CD4-positive, alpha-beta T cell treated with Interleukin-21 for 1 hour (primary cell): ENCODE measurements at regions not wholly inside any gene's neighbourhood (a gene's known extent, or its start where the extent isn't known, plus 50 kb on each side); places are given as distances from the start of the nearest gene placed in this dataset.
"Not testable (repeated sequence)": the region's sequence is repeated elsewhere in the genome, so short reads cannot be mapped to it uniquely, and the experiment has no call there.

Source experiments
- DNase-seq: peaks from one replicate; pipeline ENCODE4 v3.0.0-alpha.2; 2020

DNA sequence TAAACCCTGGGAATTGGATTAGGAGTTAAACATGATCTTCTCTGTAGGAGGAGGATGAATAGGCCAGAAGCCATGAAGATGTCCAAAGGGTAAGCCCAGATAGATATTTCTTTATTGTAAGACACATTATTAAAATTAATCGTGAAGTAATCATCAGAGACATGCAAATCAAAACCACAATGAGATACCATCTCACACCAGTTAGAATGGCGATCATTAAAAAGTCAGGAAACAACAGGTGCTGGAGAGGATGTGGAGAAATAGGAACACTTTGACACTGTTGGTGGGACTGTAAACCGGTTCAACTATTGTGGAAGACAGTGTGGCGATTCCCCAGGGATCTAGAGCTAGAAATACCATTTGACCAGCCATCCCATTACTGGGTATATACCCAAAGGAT, 741.2 kb upstream of the ZNF608 start:
- DNase-seq, result not testable (repeated sequence)

DNA sequence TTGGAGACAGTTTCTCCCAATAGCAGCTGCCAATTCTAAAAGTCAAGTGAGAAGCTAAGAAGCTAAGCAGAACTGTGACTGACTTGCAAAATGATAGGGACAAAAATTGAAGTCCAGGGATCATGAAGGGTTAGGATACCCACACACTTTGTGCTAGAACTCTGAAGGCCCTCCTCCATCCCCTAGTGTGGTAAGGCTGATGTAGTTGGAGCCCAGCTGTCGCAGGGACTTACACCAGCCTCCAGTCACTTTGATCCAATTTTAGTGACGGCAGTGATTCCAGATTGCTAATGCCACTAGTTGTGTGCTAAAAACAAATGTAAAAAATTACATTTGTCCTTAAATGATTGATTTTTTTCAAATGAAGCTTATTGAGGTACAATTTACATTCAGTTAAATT, 742.7 kb upstream of the ZNF608 start:
- DNase-seq, result no peak

GRCh38 chr5:125491986-125492492, 745.6 kb upstream of the ZNF608 start:
- no peak for DNase-seq

- no peak for DNase-seq
Measured at GRCh38 chr5:125492977-125493376, 746.5 kb upstream of the ZNF608 start.

DNA sequence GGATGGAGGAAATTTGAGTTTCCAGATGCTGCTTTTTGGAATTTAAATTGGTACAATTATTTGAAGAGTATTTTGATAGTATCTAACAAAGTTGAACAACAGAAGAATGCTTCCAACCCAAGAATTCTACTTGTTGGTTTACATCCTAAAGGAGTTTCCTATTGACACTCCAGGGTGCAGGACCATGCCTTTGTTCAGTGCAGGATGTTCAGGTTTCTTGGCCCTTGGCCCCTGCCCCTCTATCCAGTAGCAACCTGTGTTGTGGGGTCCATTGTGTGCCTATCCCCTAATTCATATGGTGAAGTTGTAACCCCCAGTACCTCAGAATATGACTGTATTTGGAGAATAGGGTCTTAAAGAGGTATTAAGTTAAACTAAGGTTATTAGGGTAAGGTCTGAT, 750.0 kb upstream of the ZNF608 start:
- DNase-seq, result no peak

GRCh38 chr5:125497651-125498050, 751.2 kb upstream of the ZNF608 start:
- no peak for DNase-seq

- no peak for DNase-seq
Measured at GRCh38 chr5:125499636-125500332, 753.3 kb upstream of the ZNF608 start.

- no peak for DNase-seq
Measured at GRCh38 chr5:125501396-125501795, 755.0 kb upstream of the ZNF608 start.

DNA sequence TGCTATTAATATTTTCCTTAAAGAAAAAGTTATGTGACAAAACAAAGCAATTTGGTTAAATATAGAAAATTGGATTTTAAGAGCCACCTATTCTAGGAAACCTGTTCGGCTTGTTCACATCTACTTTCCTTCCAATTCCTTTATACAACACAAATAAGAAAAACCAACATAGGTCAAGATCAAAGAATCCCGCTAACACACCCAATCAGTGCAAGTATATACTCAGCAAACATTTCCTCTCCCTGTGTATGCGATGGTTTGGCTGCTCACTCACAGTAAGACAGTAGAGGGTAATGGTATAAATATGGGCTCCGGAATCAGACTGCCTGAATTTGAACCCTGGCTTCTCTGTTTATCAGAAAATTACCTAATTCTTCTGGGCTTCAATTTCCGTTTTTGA, 757.5 kb upstream of the ZNF608 start:
- DNase-seq, result no peak

DNA sequence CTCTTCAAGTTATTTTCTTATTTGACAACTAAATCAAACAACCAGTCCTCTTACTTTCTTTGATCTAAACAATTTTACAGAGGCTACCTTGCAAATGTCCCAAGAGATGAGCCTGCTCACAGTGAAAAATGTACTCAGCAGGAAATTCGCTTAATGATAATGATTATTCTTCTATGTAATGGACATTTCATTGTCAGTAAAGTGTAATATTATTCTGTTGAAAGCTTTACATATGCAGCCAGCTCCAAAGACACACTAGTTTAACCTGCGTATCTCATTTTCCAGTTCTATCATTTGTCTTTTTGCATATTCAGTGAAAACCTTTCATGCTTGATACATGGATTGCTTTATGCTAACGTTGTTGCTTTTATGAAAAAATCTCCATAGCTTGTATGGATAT, 758.7 kb upstream of the ZNF608 start:
- no peak for DNase-seq

- no peak for DNase-seq
Measured at GRCh38 chr5:125506124-125506523, 759.7 kb upstream of the ZNF608 start.

DNA sequence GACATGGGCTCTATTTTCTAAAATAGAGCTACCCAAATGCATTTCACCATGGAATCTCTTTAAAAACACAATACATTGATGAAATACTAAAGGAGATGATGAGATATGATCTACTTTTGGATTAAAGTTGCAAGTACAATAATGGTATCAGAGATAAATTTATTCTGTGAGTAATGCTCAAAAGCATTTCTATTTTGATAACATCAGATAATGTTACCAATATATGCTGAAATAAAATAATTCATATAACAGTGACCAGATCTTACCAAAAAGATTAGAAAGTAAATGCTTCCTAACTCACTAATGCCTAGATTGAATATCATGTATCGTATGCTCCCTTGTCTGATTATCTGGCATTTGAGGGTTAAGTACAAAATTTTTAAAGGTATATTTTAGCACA, 761.8 kb upstream of the ZNF608 start:
- no peak for DNase-seq

- no peak for DNase-seq
Measured at GRCh38 chr5:125510651-125511050, 764.2 kb upstream of the ZNF608 start.

- no peak for DNase-seq
Measured at GRCh38 chr5:125517973-125518550, 771.6 kb upstream of the ZNF608 start.

GRCh38 chr5:125521289-125521688, 774.9 kb upstream of the ZNF608 start:
- DNase-seq, result no peak

DNA sequence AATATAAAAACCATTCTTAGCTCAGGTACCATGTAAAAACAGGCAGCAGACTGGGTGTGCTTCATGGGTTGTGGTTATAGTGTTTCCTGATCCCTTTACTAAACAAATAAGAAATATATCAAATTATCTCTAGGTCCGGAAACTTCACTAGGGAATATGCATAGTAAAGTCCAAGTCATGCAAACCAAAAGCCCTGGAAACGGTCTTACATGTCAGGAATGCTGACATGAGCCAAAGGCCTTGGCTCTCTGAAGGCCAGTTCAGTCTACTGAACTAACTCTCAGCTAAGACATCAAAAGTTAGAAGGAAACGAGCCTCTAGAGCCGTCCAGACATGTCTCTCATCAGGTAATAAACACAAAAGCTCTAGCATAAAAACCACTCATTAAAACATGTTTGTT, 778.9 kb upstream of the ZNF608 start:
- no peak for DNase-seq

DNA sequence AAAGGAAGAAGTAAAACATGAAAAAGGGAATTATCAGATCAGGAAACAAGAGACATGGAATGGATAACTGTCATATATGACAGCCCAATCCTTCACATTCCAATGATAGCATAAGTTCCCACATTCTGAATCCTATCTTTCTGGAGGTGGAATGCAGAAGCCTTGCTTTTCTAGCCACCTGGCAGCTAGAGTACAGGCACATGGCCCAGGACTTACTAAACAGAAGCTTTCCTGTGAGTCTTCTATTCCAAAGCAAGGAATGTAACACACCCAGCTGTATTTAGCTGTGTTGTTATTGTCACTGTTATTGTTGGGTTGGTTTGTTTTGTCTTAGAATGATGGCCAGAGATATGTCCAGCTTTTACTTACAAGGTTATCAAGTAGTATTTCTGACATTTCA, 780.5 kb upstream of the ZNF608 start:
- DNase-seq, result no peak

DNA sequence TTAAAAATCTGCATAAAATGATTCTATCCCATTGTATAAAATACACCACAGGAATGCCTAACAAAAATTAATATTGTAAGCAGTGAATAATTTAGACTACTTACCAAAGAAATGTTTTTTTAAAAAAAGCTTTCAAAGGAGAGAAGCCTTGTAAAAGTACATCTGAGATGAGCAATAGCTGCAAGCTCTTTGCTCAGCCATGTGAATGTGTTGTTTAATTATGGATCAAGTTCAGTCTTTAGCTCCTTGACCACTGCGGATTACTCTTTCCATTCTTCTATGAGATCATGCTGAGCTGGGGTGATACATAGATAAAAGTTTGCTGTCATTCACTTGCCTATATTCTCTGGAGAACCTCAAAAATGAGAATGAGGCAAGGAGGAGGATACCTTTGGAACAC, 782.4 kb upstream of the ZNF608 start:
- no peak for DNase-seq

DNA sequence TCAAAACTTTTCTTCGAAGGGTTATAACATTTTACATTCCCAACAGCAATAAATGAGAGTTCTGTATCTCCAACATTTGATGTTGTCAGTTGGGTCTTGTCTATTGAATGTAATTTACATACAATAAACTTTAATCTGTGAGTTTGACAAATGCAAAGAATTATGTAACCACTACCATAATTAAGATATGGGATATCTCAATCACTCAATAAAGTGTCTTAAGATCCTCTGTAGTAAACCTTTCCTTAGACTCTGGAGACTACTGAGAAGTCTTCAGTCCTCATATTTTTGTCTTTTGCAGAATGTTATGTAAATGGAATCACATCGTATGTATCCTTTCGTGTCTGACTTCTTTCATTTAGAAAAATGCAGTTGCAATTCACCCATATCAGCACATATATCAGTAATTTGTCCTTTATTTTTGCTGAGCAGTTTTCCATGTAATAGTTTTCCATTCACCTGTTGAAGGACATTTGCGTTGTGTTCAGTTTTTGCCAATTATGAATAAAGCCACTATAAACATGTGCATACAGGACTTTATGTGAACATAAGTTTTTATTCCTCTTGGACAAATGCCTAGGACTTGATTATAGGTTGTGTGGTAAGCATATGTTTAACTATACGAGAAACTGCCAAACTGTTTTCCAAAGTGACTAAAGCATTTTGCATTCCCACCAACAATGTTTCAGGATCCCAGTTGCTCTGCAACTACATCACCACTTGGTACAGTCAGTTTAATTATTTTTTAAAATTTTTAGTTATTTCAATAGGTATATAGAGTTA, 784.6 kb upstream of the ZNF608 start:
- DNase-seq, result no peak

- DNase-seq, result no peak
Measured at GRCh38 chr5:125536095-125536494, 789.7 kb upstream of the ZNF608 start.

DNA sequence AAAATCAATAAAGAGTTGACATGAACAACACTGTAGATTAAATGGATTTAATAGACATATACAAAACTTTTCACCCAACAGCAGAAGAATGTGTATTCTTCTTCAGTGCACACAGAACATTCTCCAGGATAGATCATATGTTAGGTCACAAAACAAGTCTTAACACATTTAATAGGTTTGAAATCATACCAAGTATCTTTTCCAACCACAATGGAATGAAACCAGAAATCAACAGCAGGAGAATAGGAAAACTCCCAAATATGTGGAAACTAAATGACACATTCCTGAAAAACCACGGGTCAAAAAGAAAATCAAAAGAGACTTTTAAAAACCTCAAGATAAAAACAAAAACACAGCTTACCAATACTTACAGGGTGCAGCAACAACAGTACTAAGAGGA, 790.1 kb upstream of the ZNF608 start:
- no peak for DNase-seq

DNA sequence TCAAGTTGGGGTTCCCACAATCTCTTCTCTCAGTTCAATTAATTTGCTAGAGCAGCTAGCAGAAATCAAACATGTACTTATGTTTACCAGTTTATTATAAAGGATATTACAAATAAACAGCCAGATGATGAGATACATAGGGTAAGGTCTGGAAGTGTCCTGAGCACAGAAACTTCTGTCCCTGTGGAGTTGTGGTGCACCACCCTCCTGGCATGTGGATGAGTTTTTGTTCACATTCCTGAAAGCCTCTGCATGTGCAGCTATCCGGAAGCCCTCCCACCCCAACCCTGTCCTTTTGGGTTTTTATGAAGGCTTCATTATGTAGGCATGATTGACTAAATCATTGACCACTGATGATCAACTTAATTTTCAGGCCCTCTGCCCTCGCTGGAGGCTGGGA, 791.2 kb upstream of the ZNF608 start:
- DNase-seq, result no peak

GRCh38 chr5:125538469-125538868, 792.0 kb upstream of the ZNF608 start:
- DNase-seq, result no peak

- DNase-seq, result no peak
Measured at GRCh38 chr5:125541085-125541484, 794.6 kb upstream of the ZNF608 start.
